Testis (tissue), 2 donors: ENCODE measurements at regions not wholly inside any gene's neighbourhood (a gene's known extent, or its start where the extent isn't known, plus 50 kb on each side); places are given as distances from the start of the nearest gene placed in this dataset.

Source experiments
- DNase-seq: peaks from one replicate; pipeline ENCODE4 v3.0.0-alpha.2; 2019
- H3K27ac ChIP-seq, 2 donors: fragments of 200-600 bp; sonication (generic); one replicate each; pipeline ENCODE4 v1.5.1; 2019
- H3K27me3 ChIP-seq: fragments of 200-600 bp; sonication (generic); one replicate; pipeline ENCODE4 v1.5.1; 2019
- H3K36me3 ChIP-seq: fragments of 200-600 bp; sonication (generic); one replicate; pipeline ENCODE4 v1.5.1; 2017; ENCODE audit warnings: low read depth; ENCODE audit errors: missing control alignments
- H3K4me1 ChIP-seq: fragments of 200-600 bp; sonication (generic); one replicate; pipeline ENCODE4 v1.5.1; 2019
- H3K4me3 ChIP-seq, 2 donors: fragments of 200-600 bp; sonication (generic); one replicate each; pipeline ENCODE4 v1.5.1; 2017 to 2019
- H3K9me3 ChIP-seq: fragments of 200-600 bp; sonication (generic); one replicate; pipeline ENCODE4 v1.5.1; 2017
- CTCF ChIP-seq, 3 experiments: fragments of 450-650 bp in 2 of 3; fragments of 200-600 bp in 1 of 3; sonication (generic) in 1 of 3; IDR thresholded peaks; one replicate each; pipeline ENCODE4 v1.5.1; 2016 to 2019; ENCODE audit warnings: antibody characterized with exemption in 3 of 3, mild to moderate bottlenecking in 2 of 3, moderate library complexity in 1 of 3
- POLR2A ChIP-seq: fragments of 450-650 bp; IDR thresholded peaks from one replicate; pipeline ENCODE4 v1.6.1; 2017; ENCODE audit warnings: antibody characterized with exemption, mild to moderate bottlenecking, moderate library complexity
- WGBS, 2 donors: methylation state at CpG; one replicate each; pipeline ENCODE4 v1.1.5; 2018; 5-methylcytosine and 5-hydroxymethylcytosine counted together
- intact Hi-C: fragments of 100-400 bp; cut with DNase I; formaldehyde crosslinking; loops from one replicate; pipeline ENCODE4 v1.15.1; 2023; ENCODE audit warnings: low total_unique reads

- Histone ChIP-seq H3K4me1 (no peaks in the 10 kb centered on the region), H3K4me3 (no peak overlapping the region), H3K9me3 (no peaks in the 10 kb centered on the region), H3K27me3 (no peaks in the 10 kb centered on the region), H3K27ac (no peak overlapping the region), H3K36me3 (no peaks in the 10 kb centered on the region)
- WGBS, 2 donors: 89% methylated on average over 5 of the region's 5 CpGs
- TF ChIP-seq POLR2A (no peak), CTCF (IDR thresholded peaks at IDR 0.05) (no peak)
- DNase-seq: no peak
- intact Hi-C loops: no loop called here
These were observed 325.1 kb downstream of the FRK start for GRCh38 chr6:115735610-115736009.

GRCh38 chr6:115733426-115733825, 327.3 kb downstream of the FRK start:
- Histone ChIP-seq H3K9me3 (no peaks in the 10 kb centered on the region), H3K27ac (no peak overlapping the region), H3K27me3 (no peaks in the 10 kb centered on the region), H3K4me3 (no peak overlapping the region), H3K4me1 (no peaks in the 10 kb centered on the region), H3K36me3 (no peaks in the 10 kb centered on the region)
- TF ChIP-seq POLR2A (no peak), CTCF (IDR thresholded peaks at IDR 0.05) (no peak)
- DNase-seq: no peak
- intact Hi-C loops: no loop called here

- Histone ChIP-seq H3K27ac (no peak overlapping the region), H3K36me3 (no peaks in the 10 kb centered on the region), H3K27me3 (no peaks in the 10 kb centered on the region), H3K9me3 (no peaks in the 10 kb centered on the region), H3K4me3 (no peak overlapping the region), H3K4me1 (no peaks in the 10 kb centered on the region)
- no peak for TF ChIP-seq CTCF (IDR thresholded peaks at IDR 0.05)
- TF ChIP-seq POLR2A: no peak
- no peak for DNase-seq
- intact Hi-C loops: no loop called here
- 94 to 95% methylated on average over 2 to 5 of the region's 5 CpGs for whole genome bisulfite sequencing, 2 donors
These were observed 331.7 kb downstream of the FRK start for GRCh38 chr6:115729036-115729435.

- Histone ChIP-seq H3K9me3 (no peaks in the 10 kb centered on the region), H3K36me3 (no peaks in the 10 kb centered on the region), H3K27ac (no peak overlapping the region), H3K4me1 (no peaks in the 10 kb centered on the region), H3K27me3 (no peaks in the 10 kb centered on the region), H3K4me3 (no peak overlapping the region)
- TF ChIP-seq CTCF (IDR thresholded peaks at IDR 0.05): no peak
- no peak for TF ChIP-seq POLR2A
- intact Hi-C loops: no loop called here
- no peak for DNase-seq
These were observed 332.5 kb downstream of the FRK start for GRCh38 chr6:115728171-115728570.

- Histone ChIP-seq H3K36me3 (no peaks in the 10 kb centered on the region), H3K9me3 (no peaks in the 10 kb centered on the region), H3K27ac (no peak overlapping the region), H3K4me1 (no peaks in the 10 kb centered on the region), H3K4me3 (no peak overlapping the region), H3K27me3 (no peaks in the 10 kb centered on the region)
- intact Hi-C loops: no loop called here
- 80 to 85% methylated on average over 2 of the region's 2 CpGs for WGBS, 2 donors
- no peak for TF ChIP-seq CTCF (IDR thresholded peaks at IDR 0.05)
- no peak for TF ChIP-seq POLR2A
- no peak for DNase-seq
These were observed 339.1 kb downstream of the FRK start for GRCh38 chr6:115721564-115721963.
